Cardiac muscle cell (in vitro differentiated cells and primary cell): ENCODE measurements at regions not wholly inside any gene's neighbourhood (a gene's known extent, or its start where the extent isn't known, plus 50 kb on each side); places are given as distances from the start of the nearest gene placed in this dataset.

Experiments
- DNase-seq, 2 donors: peaks; one replicate each; pipeline versions ENCODE4 v3.0.0 to v3.0.0-alpha.2; 2010 to 2017; ENCODE audit warnings: low read depth in 1 of 2, low spot score in 1 of 2
- H3K27ac ChIP-seq: fragments of 200-600 bp; sonication (generic); 2 replicates; pipeline ENCODE4 v1.5.1; 2016
- H3K27me3 ChIP-seq: fragments of 200-600 bp; sonication (generic); 2 replicates; pipeline ENCODE4 v1.6.0; 2016; ENCODE audit warnings: control low read depth
- H3K36me3 ChIP-seq: fragments of 200-600 bp; sonication (generic); 2 replicates; pipeline ENCODE4 v1.5.1; 2016; ENCODE audit warnings: control low read depth
- H3K4me1 ChIP-seq: fragments of 200-600 bp; sonication (generic); 2 replicates; pipeline ENCODE4 v1.8.1; 2017; ENCODE audit warnings: low read depth, mild to moderate bottlenecking, mixed run types
- H3K4me3 ChIP-seq: fragments of 200-600 bp; sonication (generic); 2 replicates; pipeline ENCODE4 v1.5.1; 2016; ENCODE audit warnings: mild to moderate bottlenecking
- H3K9me3 ChIP-seq: fragments of 200-600 bp; sonication (generic); 2 replicates; pipeline ENCODE4 v1.5.1; 2017; ENCODE audit warnings: low read depth, mild to moderate bottlenecking, control low read depth
- CTCF ChIP-seq: IDR thresholded peaks from 2 replicates; pipeline ENCODE4 v1.5.1; 2012; ENCODE audit warnings: low read depth, mild to moderate bottlenecking, low read length

GRCh38 chr1:65042467-65042866, 76.1 kb upstream of the JAK1 start:
- no peak overlapping the region for H3K4me3 ChIP-seq
- no peak for DNase-seq
- no peaks in the 10 kb centered on the region for H3K9me3 ChIP-seq
- no peaks in the 10 kb centered on the region for H3K27me3 ChIP-seq
- no peak overlapping the region for H3K27ac ChIP-seq
- no peaks in the 10 kb centered on the region for H3K4me1 ChIP-seq
- no peak for TF ChIP-seq CTCF
- no peaks in the 10 kb centered on the region for H3K36me3 ChIP-seq

GRCh38 chr1:65044411-65044810, 78.1 kb upstream of the JAK1 start:
- H3K4me3 ChIP-seq, result no peak overlapping the region
- DNase-seq, result no peak
- H3K4me1 ChIP-seq, result no peaks in the 10 kb centered on the region
- no peaks in the 10 kb centered on the region for H3K9me3 ChIP-seq
- H3K27ac ChIP-seq, result no peak overlapping the region
- no peak for TF ChIP-seq CTCF
- no peaks in the 10 kb centered on the region for H3K36me3 ChIP-seq
- no peaks in the 10 kb centered on the region for H3K27me3 ChIP-seq

- Histone ChIP-seq H3K36me3 (no peaks in the 10 kb centered on the region), H3K4me3 (no peak overlapping the region), H3K4me1 (no peaks in the 10 kb centered on the region), H3K9me3 (no peaks in the 10 kb centered on the region), H3K27me3 (no peaks in the 10 kb centered on the region), H3K27ac (no peak overlapping the region)
- no peak for TF ChIP-seq CTCF
- DNase-seq, result no peak
These were observed 78.9 kb upstream of the JAK1 start for GRCh38 chr1:65045022-65045817.

- Histone ChIP-seq H3K27ac (no peak overlapping the region), H3K27me3 (no peaks in the 10 kb centered on the region), H3K36me3 (no peaks in the 10 kb centered on the region), H3K9me3 (no peaks in the 10 kb centered on the region), H3K4me1 (no peaks in the 10 kb centered on the region), H3K4me3 (no peak overlapping the region)
- no peak for TF ChIP-seq CTCF
- no peak for DNase-seq
These were observed 82.0 kb upstream of the JAK1 start for GRCh38 chr1:65048335-65048734.

- no peak overlapping the region for H3K27ac ChIP-seq
- DNase-seq, result no peak
- H3K9me3 ChIP-seq, result no peaks in the 10 kb centered on the region
- TF ChIP-seq CTCF, result no peak
- H3K4me1 ChIP-seq, result no peaks in the 10 kb centered on the region
- no peak overlapping the region for H3K4me3 ChIP-seq
- no peaks in the 10 kb centered on the region for H3K36me3 ChIP-seq
- H3K27me3 ChIP-seq, result no peaks in the 10 kb centered on the region
These were observed 83.8 kb upstream of the JAK1 start for GRCh38 chr1:65049941-65050713.
